ENCODE measurements at regions not wholly inside any gene's neighbourhood (a gene's known extent, or its start where the extent isn't known, plus 50 kb on each side); places are given as distances from the start of the nearest gene placed in this dataset.
"Not testable (repeated sequence)": the region's sequence is repeated elsewhere in the genome, so short reads cannot be mapped to it uniquely, and the experiment has no call there.

DNA sequence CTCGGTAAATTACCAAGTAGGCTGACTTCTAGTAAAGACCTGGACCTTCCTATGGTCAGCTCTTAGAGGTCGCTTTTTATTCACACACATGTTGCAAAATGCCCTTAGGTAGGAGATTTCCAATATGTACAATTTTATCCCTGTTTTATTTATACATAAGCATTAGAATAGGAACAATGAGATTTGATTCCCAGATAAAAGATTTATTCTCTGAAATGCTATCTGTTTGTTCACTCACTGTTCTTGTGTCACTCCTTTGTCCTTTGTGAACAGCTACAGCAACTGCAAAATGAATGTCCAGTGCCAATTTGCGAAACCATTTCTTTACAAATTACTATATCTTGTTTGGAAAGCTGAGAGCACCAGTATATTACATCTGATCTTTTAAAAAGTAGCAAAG lies 991.5 kb upstream of the TYRP1 start:
- H3K27ac ChIP-seq (ENCODE audit: low read depth, low read length), result no peak overlapping the region
- no peaks in the 10 kb centered on the region for H3K27me3 ChIP-seq (ENCODE audit: control insufficient read depth, insufficient read depth, low read length)
- H3K4me1 ChIP-seq (ENCODE audit: control insufficient read depth, insufficient read depth, low read length), result no peaks in the 10 kb centered on the region; the same call in 1 of the 2 replicates
- H3K9me3 ChIP-seq (ENCODE audit: control insufficient read depth, insufficient read depth, low read depth, low read length), result no peaks in the 10 kb centered on the region
- H3K9ac ChIP-seq (ENCODE audit: low read length), result no peak overlapping the region
- H3K36me3 ChIP-seq (ENCODE audit: control insufficient read depth, insufficient read depth, low read length), result no peaks in the 10 kb centered on the region
- no peak overlapping the region for H3K4me3 ChIP-seq (ENCODE audit: low read depth, low read length)

DNA sequence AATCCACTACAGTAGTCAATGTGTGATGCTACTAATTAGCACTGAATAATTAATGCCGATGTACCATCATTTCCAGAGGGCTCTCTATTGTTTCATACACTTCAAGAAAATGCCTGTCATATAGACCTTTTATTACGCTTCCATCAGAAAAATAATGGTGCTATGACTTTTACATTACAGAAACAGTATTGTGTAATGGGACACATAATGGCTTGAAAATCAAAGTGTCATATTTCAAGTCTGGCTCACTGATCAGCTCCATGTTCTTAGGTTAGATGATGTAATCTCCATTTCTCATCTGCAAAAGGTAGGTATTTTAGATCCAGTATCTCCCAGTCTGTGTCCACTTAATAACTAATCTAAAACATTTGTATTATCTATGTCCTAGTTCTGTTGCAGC lies 990.6 kb upstream of the TYRP1 start:
- H3K9ac ChIP-seq (ENCODE audit: low read length), result no peak overlapping the region
- no peak overlapping the region for H3K27ac ChIP-seq (ENCODE audit: low read depth, low read length)
- H3K4me1 ChIP-seq (ENCODE audit: control insufficient read depth, insufficient read depth, low read length), result no peaks in the 10 kb centered on the region; the same call in 1 of the 2 replicates
- no peaks in the 10 kb centered on the region for H3K27me3 ChIP-seq (ENCODE audit: control insufficient read depth, insufficient read depth, low read length)
- H3K4me3 ChIP-seq (ENCODE audit: low read depth, low read length), result no peak overlapping the region
- H3K36me3 ChIP-seq (ENCODE audit: control insufficient read depth, insufficient read depth, low read length), result no peaks in the 10 kb centered on the region
- no peaks in the 10 kb centered on the region for H3K9me3 ChIP-seq (ENCODE audit: control insufficient read depth, insufficient read depth, low read depth, low read length)

DNA sequence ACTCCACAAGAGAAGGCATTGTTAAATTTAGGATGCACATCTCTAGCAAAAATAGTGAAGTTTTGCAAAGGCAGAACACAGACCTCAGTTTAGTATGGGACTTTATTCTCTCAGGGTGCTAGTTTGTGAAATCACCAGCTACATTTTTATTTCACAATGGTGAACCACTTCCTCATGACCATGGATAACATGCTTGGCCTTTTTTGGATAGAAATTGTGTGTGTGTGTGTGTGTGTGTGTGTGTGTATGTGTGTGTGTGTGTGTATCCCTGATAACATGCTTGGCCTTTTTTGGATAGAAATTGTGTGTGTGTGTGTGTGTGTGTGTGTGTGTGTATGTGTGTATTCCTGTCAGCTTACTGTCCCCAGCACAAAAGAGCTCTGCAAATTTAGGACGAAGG lies 989.0 kb upstream of the TYRP1 start:
- H3K9me3 ChIP-seq (ENCODE audit: control insufficient read depth, insufficient read depth, low read depth, low read length); H3K9ac ChIP-seq (ENCODE audit: low read length); H3K36me3 ChIP-seq (ENCODE audit: control insufficient read depth, insufficient read depth, low read length); H3K27me3 ChIP-seq (ENCODE audit: control insufficient read depth, insufficient read depth, low read length); H3K4me3 ChIP-seq (ENCODE audit: low read depth, low read length); H3K27ac ChIP-seq (ENCODE audit: low read depth, low read length); H3K4me1 ChIP-seq (ENCODE audit: control insufficient read depth, insufficient read depth, low read length): not testable (repeated sequence)

DNA sequence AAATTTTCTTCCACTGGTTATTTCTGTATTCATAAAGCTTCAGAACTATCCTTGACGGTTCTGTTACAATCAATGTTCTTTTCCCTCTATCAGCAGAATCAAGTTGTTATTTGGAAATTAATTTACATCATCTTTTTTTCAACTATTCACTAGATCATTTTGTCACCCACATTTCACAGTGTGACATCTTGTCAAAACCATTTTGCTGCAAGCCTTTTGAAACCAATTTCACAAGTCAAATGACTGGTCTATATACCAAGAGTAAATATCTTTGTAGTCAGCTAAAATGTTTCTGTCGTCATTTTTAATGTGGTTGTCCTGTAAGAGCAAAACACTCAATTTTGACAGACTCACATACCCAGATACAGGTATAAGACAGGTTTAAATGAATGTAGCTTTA lies 984.3 kb upstream of the TYRP1 start:
- Histone ChIP-seq H3K27ac (ENCODE audit: low read depth, low read length) (no peak overlapping the region), H3K4me3 (ENCODE audit: low read depth, low read length) (no peak overlapping the region), H3K9me3 (ENCODE audit: control insufficient read depth, insufficient read depth, low read depth, low read length) (no peaks in the 10 kb centered on the region), H3K27me3 (ENCODE audit: control insufficient read depth, insufficient read depth, low read length) (no peaks in the 10 kb centered on the region), H3K36me3 (ENCODE audit: control insufficient read depth, insufficient read depth, low read length) (no peaks in the 10 kb centered on the region), H3K4me1 (ENCODE audit: control insufficient read depth, insufficient read depth, low read length) (no peaks in the 10 kb centered on the region), H3K9ac (ENCODE audit: low read length) (no peak overlapping the region)

DNA sequence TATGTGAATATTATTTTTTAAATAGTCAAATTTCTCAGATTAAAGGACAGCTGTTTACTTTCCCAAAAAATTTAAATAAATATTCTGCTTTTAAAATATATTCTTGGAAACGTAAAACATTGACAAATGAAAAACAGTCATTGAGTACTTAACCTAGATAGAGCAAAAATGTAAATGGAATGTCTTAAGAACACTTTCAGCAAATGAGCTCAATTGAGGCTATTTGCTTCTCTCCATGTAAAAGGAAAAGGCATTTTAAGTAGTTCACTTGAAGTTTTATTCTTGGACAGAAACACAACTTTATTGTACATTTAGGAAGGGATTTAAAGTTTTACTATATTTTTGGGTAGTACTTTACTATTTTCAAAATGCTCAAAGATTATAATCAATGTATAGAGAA lies 983.6 kb upstream of the TYRP1 start:
- Histone ChIP-seq H3K9me3 (ENCODE audit: control insufficient read depth, insufficient read depth, low read depth, low read length) (no peaks in the 10 kb centered on the region), H3K27me3 (ENCODE audit: control insufficient read depth, insufficient read depth, low read length) (no peaks in the 10 kb centered on the region), H3K9ac (ENCODE audit: low read length) (no peak overlapping the region), H3K4me3 (ENCODE audit: low read depth, low read length) (no peak overlapping the region), H3K4me1 (ENCODE audit: control insufficient read depth, insufficient read depth, low read length) (no peaks in the 10 kb centered on the region), H3K36me3 (ENCODE audit: control insufficient read depth, insufficient read depth, low read length) (no peaks in the 10 kb centered on the region), H3K27ac (ENCODE audit: low read depth, low read length) (no peak overlapping the region)

DNA sequence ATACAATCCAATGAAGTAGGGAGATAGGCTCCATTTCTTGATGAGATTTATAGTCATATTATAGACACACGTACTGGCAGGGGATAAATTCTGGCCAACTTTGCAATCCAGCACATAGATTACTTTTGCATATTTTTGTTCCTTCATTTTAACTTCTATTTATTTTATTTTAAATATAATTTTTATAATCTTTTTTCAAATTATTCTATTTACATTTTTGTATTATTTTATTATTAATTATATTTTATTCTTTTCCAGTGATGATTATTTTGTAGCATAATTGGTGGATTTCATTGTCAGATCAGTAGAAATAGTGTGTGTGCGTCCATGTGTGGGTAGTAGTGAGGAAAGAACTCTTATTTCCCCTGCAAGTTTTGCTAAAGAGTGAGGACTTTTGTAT lies 980.1 kb upstream of the TYRP1 start:
- H3K9me3 ChIP-seq (ENCODE audit: control insufficient read depth, insufficient read depth, low read depth, low read length), result no peaks in the 10 kb centered on the region
- H3K27me3 ChIP-seq (ENCODE audit: control insufficient read depth, insufficient read depth, low read length), result no peaks in the 10 kb centered on the region
- H3K9ac ChIP-seq (ENCODE audit: low read length), result no peak overlapping the region
- no peak overlapping the region for H3K4me3 ChIP-seq (ENCODE audit: low read depth, low read length)
- H3K4me1 ChIP-seq (ENCODE audit: control insufficient read depth, insufficient read depth, low read length), result no peaks in the 10 kb centered on the region
- no peak overlapping the region for H3K27ac ChIP-seq (ENCODE audit: low read depth, low read length)
- H3K36me3 ChIP-seq (ENCODE audit: control insufficient read depth, insufficient read depth, low read length), result no peaks in the 10 kb centered on the region

DNA sequence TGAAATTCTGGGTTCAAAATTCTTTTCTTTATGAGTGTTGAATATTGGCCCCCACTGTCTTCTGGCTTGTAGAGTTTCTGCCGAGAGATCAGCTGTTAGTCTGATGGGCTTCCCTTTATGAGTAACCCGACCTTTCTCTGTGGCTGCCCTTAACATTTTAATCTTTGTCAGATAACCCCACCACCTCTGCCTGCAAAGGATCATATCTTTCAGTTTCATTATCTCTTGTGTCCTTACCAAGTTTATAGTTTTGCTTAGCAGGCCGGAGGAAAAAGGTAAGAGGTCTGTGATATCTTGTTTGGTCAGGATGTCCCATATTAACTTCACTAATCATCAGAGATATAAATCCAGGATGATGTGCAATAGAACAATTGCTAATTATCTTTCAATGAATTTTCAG lies 970.2 kb upstream of the TYRP1 start:
- Histone ChIP-seq H3K9me3 (ENCODE audit: control insufficient read depth, insufficient read depth, low read depth, low read length) (no peaks in the 10 kb centered on the region), H3K27me3 (ENCODE audit: control insufficient read depth, insufficient read depth, low read length) (no peaks in the 10 kb centered on the region), H3K27ac (ENCODE audit: low read depth, low read length) (no peak overlapping the region), H3K9ac (ENCODE audit: low read length) (no peak overlapping the region), H3K36me3 (ENCODE audit: control insufficient read depth, insufficient read depth, low read length) (no peaks in the 10 kb centered on the region), H3K4me1 (ENCODE audit: control insufficient read depth, insufficient read depth, low read length) (no peaks in the 10 kb centered on the region), H3K4me3 (ENCODE audit: low read depth, low read length) (no peak overlapping the region)

DNA sequence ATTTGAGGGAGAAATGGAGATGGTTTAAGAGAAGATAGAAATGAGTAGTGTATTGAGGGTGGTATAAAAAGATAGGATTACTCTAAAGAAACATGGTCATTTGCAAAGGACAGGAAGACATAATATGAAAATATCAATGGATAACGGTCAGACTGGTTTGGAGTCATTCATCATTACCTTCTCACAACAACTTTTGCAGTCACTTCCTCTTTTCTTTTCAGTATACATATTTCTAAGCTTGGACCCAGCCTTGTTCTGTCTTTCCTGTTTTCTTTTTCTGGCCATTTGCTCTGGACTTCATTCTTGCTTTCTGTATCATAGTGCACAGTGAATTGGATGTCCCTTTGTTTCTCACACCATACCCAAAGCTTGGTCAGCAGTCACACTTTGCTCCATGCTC lies 966.5 kb upstream of the TYRP1 start:
- H3K27me3 ChIP-seq (ENCODE audit: control insufficient read depth, insufficient read depth, low read length), result no peaks in the 10 kb centered on the region
- no peaks in the 10 kb centered on the region for H3K9me3 ChIP-seq (ENCODE audit: control insufficient read depth, insufficient read depth, low read depth, low read length)
- no peak overlapping the region for H3K9ac ChIP-seq (ENCODE audit: low read length)

DNA sequence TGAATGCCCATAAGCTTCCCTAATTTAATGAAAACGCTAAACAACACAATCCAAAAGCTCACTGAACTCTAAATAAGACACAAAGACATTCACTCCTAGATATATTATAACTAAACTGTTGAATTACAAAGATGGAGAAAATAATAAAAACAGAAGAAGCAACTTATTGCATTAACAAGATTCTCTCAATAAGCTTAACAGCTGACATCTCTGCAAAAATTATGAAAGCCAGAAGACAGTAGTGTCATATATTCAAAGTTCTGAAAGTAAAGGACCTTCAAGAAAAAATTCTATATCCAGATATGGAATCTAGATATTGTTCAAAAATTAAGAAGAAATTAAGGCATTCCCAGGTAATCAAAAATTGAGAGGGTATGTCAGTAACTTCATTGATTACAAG lies 957.8 kb upstream of the TYRP1 start:
- no peak overlapping the region for H3K27ac ChIP-seq (ENCODE audit: low read depth, low read length)
- H3K4me3 ChIP-seq (ENCODE audit: low read depth, low read length), result no peak overlapping the region
- H3K27me3 ChIP-seq (ENCODE audit: control insufficient read depth, insufficient read depth, low read length), result no peaks in the 10 kb centered on the region
- H3K36me3 ChIP-seq (ENCODE audit: control insufficient read depth, insufficient read depth, low read length), result no peaks in the 10 kb centered on the region
- H3K9me3 ChIP-seq (ENCODE audit: control insufficient read depth, insufficient read depth, low read depth, low read length), result peaks cover 12% of the 10 kb centered on the region; the same call in 1 of the 2 replicates
- H3K9ac ChIP-seq (ENCODE audit: low read length), result no peak overlapping the region
- H3K4me1 ChIP-seq (ENCODE audit: control insufficient read depth, insufficient read depth, low read length), result no peaks in the 10 kb centered on the region

More for the DNA sequence above, 966.5 kb upstream of the TYRP1 start:
- Histone ChIP-seq H3K27ac (ENCODE audit: low read depth, low read length) (no peak overlapping the region), H3K36me3 (ENCODE audit: control insufficient read depth, insufficient read depth, low read length) (no peaks in the 10 kb centered on the region), H3K4me3 (ENCODE audit: low read depth, low read length) (no peak overlapping the region), H3K4me1 (ENCODE audit: control insufficient read depth, insufficient read depth, low read length) (no peaks in the 10 kb centered on the region)

DNA sequence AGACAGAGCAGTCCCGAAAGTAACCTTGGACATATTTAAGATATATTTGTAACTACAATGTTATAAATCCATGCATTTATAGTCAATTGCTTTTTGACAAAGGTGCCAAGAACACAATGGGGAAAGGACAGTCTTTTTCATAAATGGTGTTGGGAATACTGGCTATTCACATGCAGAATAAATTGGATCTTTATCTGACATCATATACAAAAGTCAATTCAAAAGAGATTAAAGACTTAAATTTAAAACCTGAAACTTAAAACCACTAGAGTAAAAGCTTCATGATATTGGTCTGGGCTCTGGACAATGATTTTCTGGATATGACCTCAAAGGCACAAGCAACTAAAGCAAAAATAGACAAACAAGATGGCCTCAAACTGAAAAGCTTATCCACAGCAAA lies 950.7 kb upstream of the TYRP1 start:
- Histone ChIP-seq H3K27me3 (ENCODE audit: control insufficient read depth, insufficient read depth, low read length) (no peaks in the 10 kb centered on the region), H3K27ac (ENCODE audit: low read depth, low read length) (no peak overlapping the region), H3K4me1 (ENCODE audit: control insufficient read depth, insufficient read depth, low read length) (no peaks in the 10 kb centered on the region), H3K9me3 (ENCODE audit: control insufficient read depth, insufficient read depth, low read depth, low read length) (no peaks in the 10 kb centered on the region), H3K36me3 (ENCODE audit: control insufficient read depth, insufficient read depth, low read length) (no peaks in the 10 kb centered on the region), H3K9ac (ENCODE audit: low read length) (no peak overlapping the region), H3K4me3 (ENCODE audit: low read depth, low read length) (no peak overlapping the region)

DNA sequence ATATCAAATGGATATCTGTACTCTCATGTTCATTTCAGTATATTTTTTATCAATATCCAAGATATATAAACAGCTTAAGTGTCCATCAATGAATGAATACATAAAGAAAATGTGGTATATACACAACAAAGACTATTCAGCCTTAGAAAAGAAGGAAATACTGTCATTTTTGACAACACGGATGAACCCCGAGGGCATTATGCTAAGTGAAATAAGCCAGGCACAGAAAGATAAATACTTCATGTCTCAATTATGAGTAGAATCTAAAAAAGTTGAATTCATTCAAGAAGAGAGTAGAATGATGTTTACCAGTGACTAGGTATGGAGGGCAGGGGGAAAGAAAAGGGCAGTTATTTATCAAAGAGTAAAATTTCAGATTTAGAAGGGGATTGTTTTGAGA lies 949.8 kb upstream of the TYRP1 start:
- Histone ChIP-seq H3K36me3 (ENCODE audit: control insufficient read depth, insufficient read depth, low read length) (no peaks in the 10 kb centered on the region), H3K27me3 (ENCODE audit: control insufficient read depth, insufficient read depth, low read length) (no peaks in the 10 kb centered on the region), H3K9me3 (ENCODE audit: control insufficient read depth, insufficient read depth, low read depth, low read length) (no peaks in the 10 kb centered on the region), H3K4me1 (ENCODE audit: control insufficient read depth, insufficient read depth, low read length) (no peaks in the 10 kb centered on the region), H3K9ac (ENCODE audit: low read length) (no peak overlapping the region), H3K4me3 (ENCODE audit: low read depth, low read length) (no peak overlapping the region), H3K27ac (ENCODE audit: low read depth, low read length) (no peak overlapping the region)

DNA sequence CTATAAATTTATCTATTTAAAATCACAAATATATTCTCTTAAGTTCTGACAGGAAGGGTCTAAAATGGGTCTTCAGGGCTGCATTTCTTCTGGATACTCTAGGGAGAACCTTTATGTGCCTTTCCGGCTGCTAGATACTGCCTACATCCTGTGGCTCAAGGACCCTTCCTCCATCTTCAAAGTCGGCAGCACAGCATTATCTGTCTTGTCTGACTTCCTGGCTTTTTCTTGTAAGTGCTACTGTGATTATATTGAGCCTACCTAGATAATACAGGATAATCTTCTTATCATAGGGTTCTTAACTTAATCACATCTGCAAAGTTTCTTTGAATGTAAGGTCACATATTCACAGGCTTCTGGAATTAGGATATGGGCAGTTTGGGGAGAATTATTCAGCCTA lies 943.8 kb upstream of the TYRP1 start:
- H3K27me3 ChIP-seq (ENCODE audit: control insufficient read depth, insufficient read depth, low read length), result no peaks in the 10 kb centered on the region
- H3K27ac ChIP-seq (ENCODE audit: low read depth, low read length), result no peak overlapping the region
- H3K4me1 ChIP-seq (ENCODE audit: control insufficient read depth, insufficient read depth, low read length), result no peaks in the 10 kb centered on the region
- no peak overlapping the region for H3K4me3 ChIP-seq (ENCODE audit: low read depth, low read length)
- no peaks in the 10 kb centered on the region for H3K9me3 ChIP-seq (ENCODE audit: control insufficient read depth, insufficient read depth, low read depth, low read length)
- no peak overlapping the region for H3K9ac ChIP-seq (ENCODE audit: low read length)
- H3K36me3 ChIP-seq (ENCODE audit: control insufficient read depth, insufficient read depth, low read length), result no peaks in the 10 kb centered on the region
